HL-60 (cell line): ENCODE measurements at regions not wholly inside any gene's neighbourhood (a gene's known extent, or its start where the extent isn't known, plus 50 kb on each side); places are given as distances from the start of the nearest gene placed in this dataset.

Experiments
- GABPA ChIP-seq: IDR thresholded peaks from 2 replicates; pipeline ENCODE4 v1.6.1; 2012; ENCODE audit warnings: low read depth
- POLR2AphosphoS5 ChIP-seq: IDR thresholded peaks from 2 replicates; pipeline ENCODE4 v1.6.1; 2012; ENCODE audit warnings: low read depth
- SPI1 ChIP-seq: IDR thresholded peaks from 2 replicates; pipeline ENCODE4 v1.6.1; 2012; ENCODE audit warnings: low read depth, mild to moderate bottlenecking, borderline replicate concordance
- TF ChIP-seq, protein P1 (sequence below): IDR thresholded peaks from one replicate; pipeline ENCODE4 v1.5.1; 2011; ENCODE audit warnings: low read length, control low read depth, inconsistent platforms; ENCODE audit not compliant: insufficient read depth
- TF ChIP-seq, protein P2 (sequence below): IDR thresholded peaks from 2 replicates; pipeline ENCODE4 v1.6.1; 2012; ENCODE audit warnings: low read depth; ENCODE audit not compliant: insufficient replicate concordance

GRCh38 chr13:52955472-52955874, 73.1 kb upstream of the OLFM4 start:
- TF ChIP-seq POLR2AphosphoS5, result no peak
- TF ChIP-seq, protein P1, sequence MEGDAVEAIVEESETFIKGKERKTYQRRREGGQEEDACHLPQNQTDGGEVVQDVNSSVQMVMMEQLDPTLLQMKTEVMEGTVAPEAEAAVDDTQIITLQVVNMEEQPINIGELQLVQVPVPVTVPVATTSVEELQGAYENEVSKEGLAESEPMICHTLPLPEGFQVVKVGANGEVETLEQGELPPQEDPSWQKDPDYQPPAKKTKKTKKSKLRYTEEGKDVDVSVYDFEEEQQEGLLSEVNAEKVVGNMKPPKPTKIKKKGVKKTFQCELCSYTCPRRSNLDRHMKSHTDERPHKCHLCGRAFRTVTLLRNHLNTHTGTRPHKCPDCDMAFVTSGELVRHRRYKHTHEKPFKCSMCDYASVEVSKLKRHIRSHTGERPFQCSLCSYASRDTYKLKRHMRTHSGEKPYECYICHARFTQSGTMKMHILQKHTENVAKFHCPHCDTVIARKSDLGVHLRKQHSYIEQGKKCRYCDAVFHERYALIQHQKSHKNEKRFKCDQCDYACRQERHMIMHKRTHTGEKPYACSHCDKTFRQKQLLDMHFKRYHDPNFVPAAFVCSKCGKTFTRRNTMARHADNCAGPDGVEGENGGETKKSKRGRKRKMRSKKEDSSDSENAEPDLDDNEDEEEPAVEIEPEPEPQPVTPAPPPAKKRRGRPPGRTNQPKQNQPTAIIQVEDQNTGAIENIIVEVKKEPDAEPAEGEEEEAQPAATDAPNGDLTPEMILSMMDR, result no peak
- no peak for TF ChIP-seq GABPA
- TF ChIP-seq, protein P2, sequence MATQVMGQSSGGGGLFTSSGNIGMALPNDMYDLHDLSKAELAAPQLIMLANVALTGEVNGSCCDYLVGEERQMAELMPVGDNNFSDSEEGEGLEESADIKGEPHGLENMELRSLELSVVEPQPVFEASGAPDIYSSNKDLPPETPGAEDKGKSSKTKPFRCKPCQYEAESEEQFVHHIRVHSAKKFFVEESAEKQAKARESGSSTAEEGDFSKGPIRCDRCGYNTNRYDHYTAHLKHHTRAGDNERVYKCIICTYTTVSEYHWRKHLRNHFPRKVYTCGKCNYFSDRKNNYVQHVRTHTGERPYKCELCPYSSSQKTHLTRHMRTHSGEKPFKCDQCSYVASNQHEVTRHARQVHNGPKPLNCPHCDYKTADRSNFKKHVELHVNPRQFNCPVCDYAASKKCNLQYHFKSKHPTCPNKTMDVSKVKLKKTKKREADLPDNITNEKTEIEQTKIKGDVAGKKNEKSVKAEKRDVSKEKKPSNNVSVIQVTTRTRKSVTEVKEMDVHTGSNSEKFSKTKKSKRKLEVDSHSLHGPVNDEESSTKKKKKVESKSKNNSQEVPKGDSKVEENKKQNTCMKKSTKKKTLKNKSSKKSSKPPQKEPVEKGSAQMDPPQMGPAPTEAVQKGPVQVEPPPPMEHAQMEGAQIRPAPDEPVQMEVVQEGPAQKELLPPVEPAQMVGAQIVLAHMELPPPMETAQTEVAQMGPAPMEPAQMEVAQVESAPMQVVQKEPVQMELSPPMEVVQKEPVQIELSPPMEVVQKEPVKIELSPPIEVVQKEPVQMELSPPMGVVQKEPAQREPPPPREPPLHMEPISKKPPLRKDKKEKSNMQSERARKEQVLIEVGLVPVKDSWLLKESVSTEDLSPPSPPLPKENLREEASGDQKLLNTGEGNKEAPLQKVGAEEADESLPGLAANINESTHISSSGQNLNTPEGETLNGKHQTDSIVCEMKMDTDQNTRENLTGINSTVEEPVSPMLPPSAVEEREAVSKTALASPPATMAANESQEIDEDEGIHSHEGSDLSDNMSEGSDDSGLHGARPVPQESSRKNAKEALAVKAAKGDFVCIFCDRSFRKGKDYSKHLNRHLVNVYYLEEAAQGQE, result no peak
- TF ChIP-seq SPI1, result no peak
